D341Med (cell line): ENCODE measurements at regions not wholly inside any gene's neighbourhood (a gene's known extent, or its start where the extent isn't known, plus 50 kb on each side); places are given as distances from the start of the nearest gene placed in this dataset.

Experiments used
- DNase-seq: peaks from one replicate; pipeline ENCODE4 v3.0.0; 2012; ENCODE audit warnings: low spot score

DNA sequence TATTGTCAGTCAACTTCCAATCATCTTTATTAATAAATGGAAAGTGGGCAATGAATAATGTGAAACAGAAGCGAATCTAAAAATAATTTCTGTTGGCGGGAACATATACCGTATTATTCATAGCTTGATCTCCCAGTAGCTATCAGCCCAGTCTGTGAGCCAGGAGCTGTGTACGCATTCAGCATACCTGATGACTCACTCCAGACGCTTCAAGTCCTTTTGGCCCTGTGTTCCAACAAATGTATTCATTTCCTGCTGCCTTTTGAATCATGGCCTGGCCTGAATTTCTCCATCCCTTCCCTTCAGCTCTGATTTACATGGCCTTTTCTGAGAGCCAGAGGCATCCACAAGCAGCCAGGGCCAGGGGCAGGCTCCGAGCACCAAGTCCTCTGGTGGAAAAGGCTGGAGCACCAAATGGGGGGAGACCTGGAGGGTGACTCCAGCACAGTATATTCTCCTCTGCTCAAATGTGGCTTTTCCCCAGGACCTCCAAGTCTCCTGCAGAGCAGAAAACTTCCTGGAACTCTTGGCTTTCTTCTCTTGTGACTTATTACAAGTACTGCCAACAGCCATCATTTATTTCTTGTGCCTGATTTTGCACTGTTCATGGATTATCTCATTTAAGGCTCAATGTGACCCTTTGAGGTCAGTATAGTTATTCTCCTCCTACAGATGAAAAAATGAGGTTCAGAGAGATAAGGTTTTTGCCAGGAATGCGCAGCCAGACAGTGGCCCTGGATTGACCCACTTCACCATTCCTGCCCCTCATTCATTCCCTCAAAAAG lies 108.7 kb downstream of the EN1 start:
- no peak for DNase-seq

DNA sequence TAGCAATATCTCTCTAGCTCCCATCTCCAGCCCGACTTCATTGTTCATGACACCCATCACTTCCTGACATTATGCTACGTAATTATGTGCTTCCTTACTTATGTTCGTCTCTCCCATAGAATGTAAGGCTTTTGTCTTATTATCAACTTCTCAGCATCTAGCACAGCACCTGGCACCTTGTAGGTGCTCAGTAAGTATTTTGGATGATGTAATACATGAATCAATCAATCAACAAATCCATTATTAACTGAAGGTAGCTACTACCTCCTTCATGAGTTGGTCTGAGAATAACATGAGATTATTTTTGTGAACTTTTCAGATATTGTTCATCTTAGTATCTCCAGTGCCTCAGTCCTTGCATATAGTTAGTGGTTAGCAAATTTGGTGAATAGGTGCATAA lies 109.3 kb downstream of the EN1 start:
- no peak for DNase-seq

DNA sequence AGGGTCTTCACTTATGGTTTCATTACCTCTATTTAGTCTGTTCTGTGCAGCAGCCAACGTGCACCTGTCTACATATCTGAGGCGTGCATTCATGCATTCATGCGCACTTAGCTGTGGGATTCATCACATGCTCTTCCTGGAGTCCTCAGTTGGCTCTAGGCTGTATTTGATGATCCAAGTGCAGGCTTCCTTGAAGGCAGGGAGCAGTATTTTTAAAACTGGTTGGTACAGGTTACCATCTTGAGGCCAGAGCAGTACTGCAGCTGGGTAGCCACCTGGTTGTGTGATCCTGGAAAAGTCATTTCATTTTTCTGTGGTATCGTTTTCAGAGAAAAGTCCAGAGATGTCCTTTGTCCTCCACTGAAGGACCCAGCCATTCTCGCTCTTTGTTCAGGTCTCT lies 109.8 kb downstream of the EN1 start:
- no peak for DNase-seq

DNA sequence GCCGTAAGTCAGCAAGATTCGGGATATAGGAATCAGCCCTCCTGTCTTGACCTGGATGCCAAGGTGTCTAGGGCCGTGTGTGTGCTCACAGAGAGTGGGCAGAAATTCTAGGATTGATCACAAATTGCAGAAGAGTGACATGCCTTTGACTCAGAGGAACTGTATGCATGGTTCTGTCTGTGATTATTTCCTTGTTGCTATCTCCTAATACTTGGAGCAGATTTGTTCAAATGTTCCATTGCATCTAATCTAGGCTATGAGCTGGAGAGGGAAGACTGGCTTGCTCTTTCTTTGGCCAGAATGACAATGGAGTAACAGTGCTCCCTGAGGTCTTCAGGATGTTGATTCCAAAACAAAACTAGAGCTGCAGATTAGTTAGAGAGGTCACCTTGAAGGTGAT lies 115.0 kb downstream of the EN1 start:
- no peak for DNase-seq

DNA sequence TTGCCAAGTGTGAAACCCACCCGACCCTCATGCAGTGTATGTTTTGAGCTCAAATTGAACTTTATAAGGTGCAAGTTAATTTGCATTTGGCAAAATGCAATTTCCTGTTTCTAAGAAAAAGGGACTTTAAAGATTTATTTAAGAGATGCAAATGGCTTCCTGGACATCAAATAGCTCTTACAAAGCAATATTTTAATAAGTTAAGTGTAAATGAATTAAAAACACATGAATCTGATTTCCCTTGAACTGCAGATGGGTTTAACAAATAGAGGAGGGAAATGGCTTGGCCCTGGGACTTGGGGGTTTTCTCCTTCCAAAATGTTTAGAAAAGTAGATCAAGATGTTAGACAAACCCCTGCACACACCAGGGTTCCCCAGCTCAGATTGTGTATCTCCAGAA lies 116.0 kb downstream of the EN1 start:
- DNase-seq = no peak

DNA sequence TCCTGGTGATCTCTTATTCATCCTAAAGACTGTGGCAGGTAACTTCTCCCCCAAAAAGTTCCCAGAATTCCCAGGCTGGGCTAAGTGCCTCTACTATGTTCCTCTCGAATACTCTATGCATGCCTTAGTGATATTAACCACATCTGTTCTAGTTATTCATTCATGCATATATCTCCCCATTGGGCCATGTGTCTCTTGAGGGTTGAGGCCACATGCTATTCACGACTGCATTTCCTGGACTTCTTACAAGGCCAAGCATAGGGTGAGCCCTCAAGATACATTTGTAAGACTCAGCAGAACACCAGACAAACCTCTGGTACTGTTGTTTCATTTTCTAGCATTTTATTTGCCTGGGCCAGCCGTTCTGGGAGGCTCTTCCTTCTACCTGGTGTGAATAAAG lies 117.0 kb downstream of the EN1 start:
- no peak for DNase-seq

DNA sequence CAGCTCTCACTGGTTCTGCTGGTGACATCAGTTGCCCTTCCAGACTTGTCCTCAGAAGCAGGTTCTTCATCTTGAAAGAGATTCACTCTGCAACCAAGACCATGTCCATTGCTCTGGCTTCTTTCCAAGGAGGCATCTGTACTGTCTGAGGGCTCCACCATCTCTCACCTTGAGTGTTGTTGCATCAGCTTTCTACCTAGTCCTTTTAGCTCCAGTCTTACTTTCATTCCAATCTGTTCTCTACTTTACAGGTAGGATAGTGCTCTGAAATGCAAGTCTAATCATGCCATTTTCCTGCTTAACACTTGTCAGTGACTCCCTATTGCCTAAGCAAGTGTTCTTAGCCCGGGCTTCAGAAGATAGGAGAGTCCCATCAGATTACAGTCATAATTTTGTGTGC lies 117.7 kb downstream of the EN1 start:
- no peak for DNase-seq

DNA sequence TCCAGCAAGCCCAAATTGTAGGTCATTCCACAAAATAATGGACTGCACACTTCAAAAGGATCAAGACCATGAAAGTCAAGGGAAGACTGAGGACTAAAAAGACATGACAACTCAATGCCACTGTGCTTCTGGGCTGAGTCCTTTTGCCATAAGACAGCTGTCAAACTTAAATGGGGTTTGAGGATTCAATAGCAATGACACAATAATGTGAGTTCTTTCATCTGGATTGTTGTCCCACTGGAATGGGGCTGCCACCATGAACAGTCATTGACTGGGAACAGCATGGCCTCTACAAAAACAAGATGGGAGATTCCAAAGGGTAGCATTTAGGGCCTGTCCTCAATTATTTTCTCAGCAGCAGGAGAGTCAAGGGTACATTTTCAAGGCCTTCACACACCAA lies 118.5 kb downstream of the EN1 start:
- no peak for DNase-seq

DNA sequence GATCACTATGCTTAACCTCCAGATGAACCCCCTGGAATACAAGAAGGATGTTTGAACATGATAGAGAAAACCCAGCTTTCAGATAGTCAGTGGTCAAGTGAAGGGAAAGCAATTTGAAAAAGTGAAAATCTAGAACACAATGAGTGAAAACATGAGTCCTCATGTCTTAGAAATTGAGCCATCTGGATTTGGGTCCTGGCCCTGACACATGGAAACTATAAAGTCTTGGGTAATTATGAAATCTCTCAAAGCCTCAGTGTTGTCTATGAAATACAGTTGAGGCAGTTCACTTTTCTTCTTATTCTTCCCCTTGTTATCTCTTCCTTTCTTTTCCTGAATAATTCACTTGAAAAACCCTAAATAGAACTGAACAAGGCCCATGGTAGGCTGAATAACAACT lies 120.6 kb downstream of the EN1 start:
- DNase-seq = no peak

DNA sequence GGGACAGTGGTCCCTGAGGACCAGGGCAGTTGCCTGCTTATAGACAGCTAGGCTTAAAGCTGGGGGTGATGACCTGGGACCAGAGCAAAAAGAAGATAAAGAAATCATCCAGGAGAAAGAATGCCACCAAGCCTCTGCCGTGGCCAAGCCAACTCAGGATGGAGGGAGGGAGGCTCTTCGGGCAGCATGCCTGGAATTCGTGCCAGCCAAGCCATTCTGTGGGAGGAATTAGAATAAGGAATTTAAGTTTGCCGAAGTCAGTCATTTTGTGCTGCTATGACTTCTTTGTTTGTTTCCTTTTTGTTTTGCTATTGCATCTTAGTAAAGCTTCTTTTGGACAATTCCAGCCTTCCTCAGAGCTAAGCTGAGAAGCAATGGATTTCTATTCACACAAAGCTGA lies 124.1 kb downstream of the EN1 start:
- no peak for DNase-seq

DNA sequence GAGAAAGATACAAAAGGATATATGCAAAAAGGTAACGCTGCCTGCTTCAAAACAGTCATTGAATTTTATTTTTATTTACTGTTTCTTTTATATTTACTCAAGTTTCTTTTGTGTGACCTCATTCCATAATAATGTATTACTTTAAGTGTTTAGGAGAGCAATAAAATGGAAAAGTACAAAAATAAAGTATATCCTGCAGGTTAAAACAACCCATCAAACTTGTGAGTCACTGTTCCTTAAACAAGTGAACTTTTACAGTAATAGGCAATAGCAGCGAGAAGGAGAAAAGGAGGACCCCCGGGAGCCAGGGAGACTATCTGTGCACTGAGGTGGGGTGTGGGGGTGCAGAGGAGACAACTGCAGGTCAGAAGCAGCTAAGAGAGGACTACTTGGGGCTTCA lies 124.5 kb downstream of the EN1 start:
- no peak for DNase-seq

DNA sequence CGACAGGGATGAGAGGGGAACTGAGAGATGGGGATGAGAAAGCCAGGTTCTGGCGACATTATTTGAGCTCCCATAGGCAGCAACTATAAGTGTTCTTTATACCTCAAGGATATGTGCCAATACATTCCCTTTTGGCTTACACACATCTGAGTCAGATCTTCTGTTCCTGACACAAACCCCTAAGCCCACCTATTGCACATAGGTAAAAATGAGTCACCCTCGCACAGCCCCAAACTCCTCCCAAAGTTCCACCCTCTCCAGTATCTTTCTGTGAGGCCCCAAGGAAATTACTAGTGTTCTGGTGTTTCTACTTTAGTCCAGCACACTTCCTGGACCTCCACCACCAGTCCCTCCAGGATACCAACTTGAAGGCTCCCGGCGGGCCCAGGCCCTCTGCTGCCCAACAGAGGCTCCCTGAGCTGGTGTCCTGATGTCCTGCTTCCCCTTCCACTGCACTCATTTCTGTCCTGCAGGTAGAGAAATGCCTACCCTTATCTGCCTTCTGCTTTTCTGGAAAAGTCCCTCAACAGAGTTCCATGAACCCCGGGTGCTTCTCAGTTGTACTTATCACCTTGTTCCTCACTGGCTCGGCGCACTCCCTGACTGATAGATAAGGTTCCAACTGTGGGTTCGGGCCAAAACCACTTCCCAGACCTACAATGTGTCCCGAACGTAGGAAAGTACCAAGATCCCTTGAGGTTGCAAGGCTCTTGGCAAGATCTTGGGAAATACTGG lies 125.5 kb downstream of the EN1 start:
- DNase-seq = no peak

DNA sequence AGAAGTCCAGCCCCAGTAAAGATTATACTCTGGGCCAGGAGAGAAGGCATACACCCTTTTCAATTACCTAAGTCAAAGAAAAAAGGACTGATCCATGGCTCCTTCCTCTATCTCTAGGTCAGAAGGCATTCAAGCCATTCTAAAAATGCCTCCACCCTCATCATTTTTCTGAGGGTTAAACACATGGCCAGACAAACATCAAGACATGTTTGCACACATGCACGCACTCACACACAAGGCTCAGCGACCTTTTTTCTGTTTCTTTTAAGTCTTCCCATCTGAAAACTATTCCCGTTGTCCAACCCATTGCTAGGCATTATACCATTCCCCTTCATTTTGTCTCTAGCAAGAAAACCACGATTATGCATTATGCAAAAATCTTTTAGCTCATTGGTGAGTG lies 126.6 kb downstream of the EN1 start:
- no peak for DNase-seq

DNA sequence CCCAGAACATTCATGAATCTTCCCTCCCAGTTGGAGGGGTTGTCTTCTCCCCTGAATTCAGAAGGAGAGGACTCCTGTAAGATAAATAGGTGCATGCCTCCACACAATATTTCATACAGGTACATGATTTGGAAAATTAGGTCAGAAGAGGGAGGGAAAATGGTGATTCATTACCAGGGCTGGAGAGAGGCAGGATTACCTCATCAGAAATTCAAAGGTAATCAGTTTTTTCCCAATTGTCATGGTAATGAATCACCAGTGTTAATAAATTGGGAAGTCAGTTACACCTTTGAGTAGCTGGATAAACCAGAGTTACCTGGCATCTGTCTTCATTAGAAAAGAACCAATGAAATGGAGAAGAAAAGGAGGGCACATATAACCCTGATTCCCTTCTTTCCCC lies 128.5 kb downstream of the EN1 start:
- no peak for DNase-seq

DNA sequence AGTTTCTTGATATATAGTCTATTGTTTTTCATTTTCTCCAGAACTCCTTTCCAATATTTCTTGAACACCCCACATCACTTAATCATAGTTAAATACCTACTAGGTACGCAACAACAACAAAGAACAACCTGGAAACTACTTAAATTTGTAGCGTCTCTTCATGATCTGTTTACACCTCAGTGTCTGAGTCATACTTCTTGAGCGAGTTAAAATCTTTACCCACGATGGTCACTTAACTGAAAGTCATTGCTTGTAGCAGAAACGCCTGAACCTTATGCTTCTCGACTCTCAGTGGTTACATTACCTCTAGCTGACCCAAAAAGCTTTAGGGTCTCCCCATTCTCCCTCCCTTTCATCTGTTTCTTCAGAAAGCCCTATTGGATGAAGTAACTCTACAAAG lies 131.3 kb downstream of the EN1 start:
- no peak for DNase-seq

DNA sequence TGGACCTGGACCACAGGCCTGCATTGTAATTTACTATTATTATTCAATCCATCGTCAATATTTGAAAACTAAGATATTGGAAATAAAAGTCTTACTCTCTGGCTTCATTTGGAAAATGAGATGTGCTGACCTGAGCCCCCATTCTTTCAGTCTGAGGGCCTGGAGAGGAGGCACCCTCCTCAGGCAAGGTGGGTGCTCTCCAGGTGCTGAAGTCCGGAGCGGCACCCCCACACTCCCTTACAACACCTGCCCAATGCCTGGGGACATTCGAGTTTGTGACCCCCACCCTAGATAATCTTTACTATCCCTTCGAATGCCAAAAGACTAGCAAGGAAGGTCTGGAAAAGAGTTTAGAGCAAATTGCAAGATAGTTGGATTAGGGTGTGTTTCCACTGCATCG lies 133.3 kb downstream of the EN1 start:
- DNase-seq = no peak

DNA sequence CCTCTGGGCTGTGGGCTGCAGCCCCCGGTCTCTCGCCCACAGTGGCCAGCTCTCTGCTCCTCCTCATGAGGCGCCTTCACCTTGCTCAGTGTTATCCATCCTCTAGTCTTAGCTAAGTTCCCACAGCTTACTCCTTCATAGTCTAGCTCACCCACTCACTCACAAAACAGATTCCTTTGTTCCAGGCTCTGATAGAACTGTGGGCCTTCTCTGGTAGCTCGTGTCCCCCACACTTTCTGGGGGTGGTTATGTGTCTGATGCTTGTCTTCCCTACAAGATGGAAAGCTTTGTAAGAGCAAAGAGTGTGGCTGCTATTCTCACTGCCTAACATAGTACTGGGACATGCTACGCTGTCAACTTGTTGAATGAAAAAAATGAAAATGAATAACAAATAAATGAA lies 135.8 kb downstream of the EN1 start:
- DNase-seq = no peak

DNA sequence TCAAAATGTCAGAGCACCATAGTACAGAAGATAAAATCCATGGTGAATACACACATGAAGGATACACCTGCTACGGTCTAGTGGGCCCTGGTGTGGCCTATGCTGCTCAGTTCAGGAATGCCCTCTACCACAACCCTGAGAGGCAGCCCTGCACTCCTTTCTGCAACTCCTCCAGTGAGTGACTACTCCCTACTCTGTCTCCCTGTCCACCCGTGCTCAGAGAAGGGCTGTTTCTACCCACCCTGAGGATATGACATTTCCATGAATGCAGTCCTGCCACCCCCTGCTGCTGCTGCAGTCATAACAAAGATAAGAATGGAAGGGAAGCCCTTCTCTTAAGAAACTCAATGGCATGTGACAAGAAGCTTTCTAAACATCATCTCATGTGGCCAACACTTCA lies 137.0 kb downstream of the EN1 start:
- no peak for DNase-seq

DNA sequence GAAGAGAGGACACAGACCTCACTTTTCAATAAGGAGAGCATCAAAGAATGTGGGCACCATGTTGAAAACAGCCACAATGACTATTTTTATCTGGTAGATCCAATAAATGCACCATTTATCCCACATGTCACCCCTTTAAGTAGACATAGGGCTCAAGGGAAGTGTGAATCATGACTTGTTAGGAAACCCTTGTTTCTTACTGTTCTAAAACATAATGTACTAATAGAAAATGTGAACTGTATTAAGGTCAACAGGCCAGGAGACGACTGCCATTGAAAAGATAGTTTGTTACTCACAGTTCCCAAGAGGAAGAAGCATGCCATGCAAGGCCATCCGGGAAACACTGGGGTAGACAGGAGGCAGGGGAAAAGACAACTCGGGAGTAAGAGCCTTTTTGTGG lies 137.7 kb downstream of the EN1 start:
- no peak for DNase-seq

DNA sequence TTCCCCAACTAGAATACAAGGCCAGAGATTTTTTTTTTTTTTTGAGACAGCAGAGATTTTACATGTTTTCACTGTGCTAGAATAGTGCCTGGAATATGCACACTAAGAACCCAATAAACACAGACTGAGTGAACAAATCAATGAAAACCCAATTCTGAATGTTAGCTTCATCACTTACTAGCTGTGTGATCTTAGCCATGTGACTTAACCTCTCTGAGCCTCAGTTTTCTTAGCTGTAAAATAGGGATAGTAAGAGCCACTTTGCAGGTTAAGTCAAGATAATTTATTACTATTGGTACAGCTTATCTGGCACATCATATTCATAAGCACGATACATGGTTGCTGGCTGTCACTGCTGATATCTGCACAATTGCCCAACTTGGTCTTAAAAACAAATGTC lies 140.6 kb downstream of the EN1 start:
- DNase-seq = no peak

DNA sequence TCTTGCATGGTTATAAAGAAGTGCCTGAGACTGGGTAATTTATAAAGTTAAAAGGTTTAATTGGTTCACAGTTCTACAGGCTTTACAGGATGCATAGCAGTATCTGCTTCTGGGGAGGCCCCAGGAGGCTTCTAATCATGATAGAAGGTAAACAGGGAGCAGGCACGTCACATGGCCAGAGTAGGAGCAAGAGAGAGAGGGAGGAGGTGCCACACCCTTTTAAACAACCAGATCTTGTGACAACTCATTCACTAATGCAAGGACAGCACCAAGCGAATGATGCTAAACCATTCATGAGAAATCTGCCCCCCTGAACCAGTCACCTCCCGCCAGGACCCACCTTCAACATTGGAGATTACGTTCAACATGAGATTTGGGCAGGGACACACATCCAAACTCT lies 141.1 kb downstream of the EN1 start:
- DNase-seq = no peak

DNA sequence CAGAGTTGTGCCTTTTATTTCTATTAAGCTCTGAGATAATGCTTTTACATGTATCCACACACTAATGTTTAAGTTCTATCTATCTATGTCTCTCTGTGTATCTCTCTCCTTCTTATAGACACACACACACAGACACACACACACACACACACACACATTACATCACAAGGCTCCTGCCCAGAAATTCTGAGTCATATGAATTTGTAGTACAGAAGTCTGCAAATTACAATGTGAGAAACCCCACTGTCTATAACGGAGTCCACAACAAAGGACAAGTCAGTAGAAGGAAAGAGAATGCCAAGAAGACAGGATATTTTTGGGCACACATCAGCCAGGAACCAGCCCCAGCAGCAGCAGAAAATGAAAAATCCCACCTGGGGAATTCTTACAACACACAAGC lies 142.4 kb downstream of the EN1 start:
- no peak for DNase-seq

DNA sequence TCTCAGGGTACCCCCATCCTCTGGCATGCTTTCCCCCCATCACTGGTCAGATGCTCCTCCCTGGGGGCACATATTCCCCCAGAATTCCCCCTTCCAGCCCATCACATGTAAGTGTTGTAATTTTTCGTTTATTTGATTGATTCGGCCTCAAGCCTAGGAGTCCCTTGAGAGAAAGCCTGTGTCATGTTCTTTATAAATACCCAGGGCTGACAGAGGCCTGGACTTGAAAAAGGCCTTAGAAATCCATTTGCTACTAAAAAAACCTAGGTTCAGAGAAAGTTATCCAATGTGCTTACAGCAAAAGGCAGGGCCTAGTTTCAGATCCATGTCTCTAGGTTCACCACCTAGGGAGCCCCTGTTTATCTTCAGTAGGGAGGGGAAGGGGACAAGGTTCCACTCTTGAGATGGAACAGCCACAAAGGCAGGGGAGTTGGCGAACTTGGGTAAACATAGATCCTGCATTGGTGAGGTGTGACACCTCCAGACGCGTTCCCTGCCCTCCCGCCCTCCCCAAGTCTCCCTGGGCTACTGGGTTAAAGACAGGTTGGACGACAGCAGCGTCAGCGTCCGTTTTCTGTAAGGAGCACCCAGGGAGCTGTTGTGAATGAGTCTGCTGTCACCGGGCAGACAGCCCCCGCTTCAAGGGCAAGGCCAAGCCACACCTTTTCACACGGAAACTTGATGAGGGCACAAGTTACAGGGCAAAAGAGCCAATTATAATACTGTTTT lies 147.8 kb downstream of the EN1 start:
- DNase-seq = no peak
